ENCODE measurements at regions not wholly inside any gene's neighbourhood (a gene's known extent, or its start where the extent isn't known, plus 50 kb on each side); places are given as distances from the start of the nearest gene placed in this dataset.

GRCh38 chr11:28743061-28743550 is 634.9 kb downstream of the METTL15 start (continued):
- TF ChIP-seq, protein P1, sequence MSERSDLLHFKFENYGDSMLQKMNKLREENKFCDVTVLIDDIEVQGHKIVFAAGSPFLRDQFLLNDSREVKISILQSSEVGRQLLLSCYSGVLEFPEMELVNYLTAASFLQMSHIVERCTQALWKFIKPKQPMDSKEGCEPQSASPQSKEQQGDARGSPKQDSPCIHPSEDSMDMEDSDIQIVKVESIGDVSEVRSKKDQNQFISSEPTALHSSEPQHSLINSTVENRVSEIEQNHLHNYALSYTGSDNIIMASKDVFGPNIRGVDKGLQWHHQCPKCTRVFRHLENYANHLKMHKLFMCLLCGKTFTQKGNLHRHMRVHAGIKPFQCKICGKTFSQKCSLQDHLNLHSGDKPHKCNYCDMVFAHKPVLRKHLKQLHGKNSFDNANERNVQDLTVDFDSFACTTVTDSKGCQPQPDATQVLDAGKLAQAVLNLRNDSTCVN (tag by site-specific recombination; optimal IDR thresholded peaks at IDR 0.05) = no peak
- TF ChIP-seq ZNF747 (tag by site-specific recombination; IDR thresholded peaks at IDR 0.05) = no peak
- TF ChIP-seq, protein P2, sequence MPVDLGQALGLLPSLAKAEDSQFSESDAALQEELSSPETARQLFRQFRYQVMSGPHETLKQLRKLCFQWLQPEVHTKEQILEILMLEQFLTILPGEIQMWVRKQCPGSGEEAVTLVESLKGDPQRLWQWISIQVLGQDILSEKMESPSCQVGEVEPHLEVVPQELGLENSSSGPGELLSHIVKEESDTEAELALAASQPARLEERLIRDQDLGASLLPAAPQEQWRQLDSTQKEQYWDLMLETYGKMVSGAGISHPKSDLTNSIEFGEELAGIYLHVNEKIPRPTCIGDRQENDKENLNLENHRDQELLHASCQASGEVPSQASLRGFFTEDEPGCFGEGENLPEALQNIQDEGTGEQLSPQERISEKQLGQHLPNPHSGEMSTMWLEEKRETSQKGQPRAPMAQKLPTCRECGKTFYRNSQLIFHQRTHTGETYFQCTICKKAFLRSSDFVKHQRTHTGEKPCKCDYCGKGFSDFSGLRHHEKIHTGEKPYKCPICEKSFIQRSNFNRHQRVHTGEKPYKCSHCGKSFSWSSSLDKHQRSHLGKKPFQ (tag by site-specific recombination; IDR thresholded peaks at IDR 0.05) = no peak
- TF ChIP-seq ZNF223 (tag by site-specific recombination; IDR thresholded peaks at IDR 0.05) = no peak
- no peak for TF ChIP-seq ZNF530 (tag by site-specific recombination; IDR thresholded peaks at IDR 0.05; ENCODE audit: low read depth)

DNA sequence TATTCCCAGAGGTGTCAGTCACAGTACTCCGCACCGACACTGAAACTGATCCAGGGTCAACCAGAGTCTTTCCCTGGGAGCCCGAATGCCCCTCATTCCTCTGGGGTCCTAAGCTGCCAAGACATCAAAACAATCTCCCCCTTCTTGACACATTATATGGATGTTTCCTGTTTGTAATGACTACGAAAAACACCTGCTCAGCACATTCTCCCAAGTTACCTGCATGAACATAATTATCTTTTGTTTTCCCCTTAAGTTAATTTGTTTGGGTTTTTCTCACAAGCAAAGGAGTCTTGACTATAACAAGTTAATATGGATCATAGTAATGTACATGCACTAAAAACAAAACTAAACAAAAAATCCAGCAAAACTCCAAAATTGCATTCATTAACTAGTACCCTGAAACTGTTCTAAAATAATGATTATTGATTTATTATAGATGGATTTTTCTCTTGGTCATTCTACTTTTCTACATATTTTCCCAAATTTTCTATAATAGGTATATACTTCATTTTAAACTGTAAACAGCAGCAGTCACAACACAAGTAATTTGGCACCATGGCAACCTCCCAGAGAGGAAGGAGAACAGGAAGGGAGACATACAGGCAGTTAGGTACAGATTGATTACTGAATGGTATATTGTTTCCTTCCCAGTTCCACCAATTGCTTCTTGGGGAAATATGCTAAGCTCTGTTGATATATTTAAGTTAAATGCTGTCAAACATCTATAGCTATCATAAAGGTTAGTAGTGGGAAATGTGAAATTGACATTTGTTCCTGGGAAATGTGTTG is 631.5 kb downstream of the METTL15 start:
- no peak overlapping the region for H3K4me3 ChIP-seq (ENCODE audit: low read depth, low read length)
- no peaks in the 10 kb centered on the region for H3K9me3 ChIP-seq (ENCODE audit: control insufficient read depth, insufficient read depth, low read depth, low read length)
- H3K27ac ChIP-seq (ENCODE audit: extremely low read depth, low read depth, low read length) = no peak overlapping the region
- POLR2A ChIA-PET = no interaction called here
- CTCF ChIA-PET = interaction anchor here (0.6 kb wide), 1 partner anchor 87 kb away, joined by 3 read pairs; no protein-coding TSS in a partner anchor
- no peak for TF ChIP-seq ZNF510 (tag by site-specific recombination; IDR thresholded peaks at IDR 0.05; ENCODE audit: insufficient replicate concordance)
- TF ChIP-seq FEZF1 (tag by site-specific recombination; IDR thresholded peaks at IDR 0.05) = no peak
- no peak for TF ChIP-seq ZNF280C (tag by site-specific recombination; IDR thresholded peaks at IDR 0.05)
- TF ChIP-seq ZNF76 (tag by site-specific recombination; IDR thresholded peaks at IDR 0.05; ENCODE audit: borderline replicate concordance, low read depth) = no peak
- TF ChIP-seq WT1 (tag by site-specific recombination; IDR thresholded peaks at IDR 0.05) = no peak
- no peak for TF ChIP-seq ZNF571 (tag by site-specific recombination; IDR thresholded peaks at IDR 0.05)
- TF ChIP-seq KLF9 (tag by site-specific recombination; IDR thresholded peaks at IDR 0.05; ENCODE audit: low read depth) = no peak
- no peak for TF ChIP-seq ZNF514 (tag by site-specific recombination; IDR thresholded peaks at IDR 0.05)
- no peak for TF ChIP-seq EGR2 (tag by site-specific recombination; IDR thresholded peaks at IDR 0.05; ENCODE audit: low read depth)
- TF ChIP-seq ZNF623 (tag by site-specific recombination; IDR thresholded peaks at IDR 0.05) = no peak
- TF ChIP-seq ZFHX2 (tag by site-specific recombination; conservative IDR thresholded peaks at IDR 0.05) = no peak
- no peak for TF ChIP-seq ZNF2 (tag by site-specific recombination; IDR thresholded peaks at IDR 0.05)
- TF ChIP-seq ZNF148 (tag by site-specific recombination; IDR thresholded peaks at IDR 0.05; ENCODE audit: borderline replicate concordance) = no peak
- TF ChIP-seq ZNF777 (tag by site-specific recombination; IDR thresholded peaks at IDR 0.05; ENCODE audit: borderline replicate concordance) = no peak
- TF ChIP-seq SALL2 (tag by site-specific recombination; IDR thresholded peaks at IDR 0.05; ENCODE audit: borderline replicate concordance) = no peak
- TF ChIP-seq ZNF529 (tag by site-specific recombination; IDR thresholded peaks at IDR 0.05; ENCODE audit: insufficient replicate concordance) = no peak
- no peak for TF ChIP-seq ZBTB6 (tag by site-specific recombination; IDR thresholded peaks at IDR 0.05)
- no peaks in the 10 kb centered on the region for H3K4me1 ChIP-seq (ENCODE audit: control insufficient read depth, insufficient read depth, low read length)
- H3K36me3 ChIP-seq (ENCODE audit: control insufficient read depth in 2 of 2, insufficient read depth in 1 of 2, low read length in 2 of 2) = no peaks in the 10 kb centered on the region
